ENCODE measurements at regions not wholly inside any gene's neighbourhood (a gene's known extent, or its start where the extent isn't known, plus 50 kb on each side); places are given as distances from the start of the nearest gene placed in this dataset.

GRCh38 chr3:124282751-124283651, 291.1 kb upstream of the ROPN1 start:
- Histone ChIP-seq H3K36me3 (ENCODE audit: control insufficient read depth in 4 of 4, insufficient read depth in 3 of 4, low read depth in 1 of 4, low read length in 3 of 4) (no peaks in the 10 kb centered on the region), H3K27ac (ENCODE audit: low read depth in 1 of 2, low read length in 2 of 2) (no peak overlapping the region), H3K9ac (ENCODE audit: low read depth in 1 of 2, low read length in 2 of 2) (no peak overlapping the region), H3K27me3 (ENCODE audit: control insufficient read depth in 4 of 4, insufficient read depth in 4 of 4, low read length in 3 of 4) (peaks cover 0 to 3% (median 0%) of the 10 kb centered on the region in 4 donors), H3K4me3 (ENCODE audit: low read depth in 1 of 3, low read length in 3 of 3) (no peak overlapping the region), H3K9me3 (ENCODE audit: control insufficient read depth in 4 of 4, low read length in 3 of 4) (no peaks in the 10 kb centered on the region), H3K4me1 (ENCODE audit: control insufficient read depth in 4 of 4, insufficient read depth in 4 of 4, low read length in 3 of 4) (no peaks in the 10 kb centered on the region)
- no peak for DNase-seq (ENCODE audit: low spot score)
- WGBS: 74% methylated on average over 3 of the region's 3 CpGs
- peak; percentile 28 for TF ChIP-seq SP1 (IDR thresholded peaks at IDR 0.05)
- TF ChIP-seq MAX (IDR thresholded peaks at IDR 0.05): no peak
- peak; percentile 85 for TF ChIP-seq NR2F2 (IDR thresholded peaks at IDR 0.05)

- Histone ChIP-seq H3K9me3 (ENCODE audit: control insufficient read depth in 4 of 4, low read length in 3 of 4) (peaks cover 0 to under 1% (median 0%) of the 10 kb centered on the region in 4 donors), H3K36me3 (ENCODE audit: control insufficient read depth in 4 of 4, insufficient read depth in 3 of 4, low read depth in 1 of 4, low read length in 3 of 4) (no peaks in the 10 kb centered on the region), H3K4me1 (ENCODE audit: control insufficient read depth in 4 of 4, insufficient read depth in 4 of 4, low read length in 3 of 4) (no peaks in the 10 kb centered on the region), H3K9ac (ENCODE audit: low read depth in 1 of 2, low read length in 2 of 2) (no peak overlapping the region), H3K4me3 (ENCODE audit: low read depth in 1 of 3, low read length in 3 of 3) (no peak overlapping the region), H3K27ac (ENCODE audit: low read depth in 1 of 2, low read length in 2 of 2) (no peak overlapping the region), H3K27me3 (ENCODE audit: control insufficient read depth in 4 of 4, insufficient read depth in 4 of 4, low read length in 3 of 4) (peaks cover 0 to 3% (median 0%) of the 10 kb centered on the region in 4 donors)
- TF ChIP-seq RAD21 (IDR thresholded peaks at IDR 0.05): no peak
- no peak for TF ChIP-seq TAF1 (conservative IDR thresholded peaks at IDR 0.05)
- TF ChIP-seq, protein P1, sequence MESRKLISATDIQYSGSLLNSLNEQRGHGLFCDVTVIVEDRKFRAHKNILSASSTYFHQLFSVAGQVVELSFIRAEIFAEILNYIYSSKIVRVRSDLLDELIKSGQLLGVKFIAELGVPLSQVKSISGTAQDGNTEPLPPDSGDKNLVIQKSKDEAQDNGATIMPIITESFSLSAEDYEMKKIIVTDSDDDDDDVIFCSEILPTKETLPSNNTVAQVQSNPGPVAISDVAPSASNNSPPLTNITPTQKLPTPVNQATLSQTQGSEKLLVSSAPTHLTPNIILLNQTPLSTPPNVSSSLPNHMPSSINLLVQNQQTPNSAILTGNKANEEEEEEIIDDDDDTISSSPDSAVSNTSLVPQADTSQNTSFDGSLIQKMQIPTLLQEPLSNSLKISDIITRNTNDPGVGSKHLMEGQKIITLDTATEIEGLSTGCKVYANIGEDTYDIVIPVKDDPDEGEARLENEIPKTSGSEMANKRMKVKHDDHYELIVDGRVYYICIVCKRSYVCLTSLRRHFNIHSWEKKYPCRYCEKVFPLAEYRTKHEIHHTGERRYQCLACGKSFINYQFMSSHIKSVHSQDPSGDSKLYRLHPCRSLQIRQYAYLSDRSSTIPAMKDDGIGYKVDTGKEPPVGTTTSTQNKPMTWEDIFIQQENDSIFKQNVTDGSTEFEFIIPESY (IDR thresholded peaks at IDR 0.05): no peak
- no peak for TF ChIP-seq FOXA1 (IDR thresholded peaks at IDR 0.05)
- no peak for TF ChIP-seq HNF4G (IDR thresholded peaks at IDR 0.05)
- TF ChIP-seq, protein P2, sequence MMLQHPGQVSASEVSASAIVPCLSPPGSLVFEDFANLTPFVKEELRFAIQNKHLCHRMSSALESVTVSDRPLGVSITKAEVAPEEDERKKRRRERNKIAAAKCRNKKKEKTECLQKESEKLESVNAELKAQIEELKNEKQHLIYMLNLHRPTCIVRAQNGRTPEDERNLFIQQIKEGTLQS (IDR thresholded peaks at IDR 0.05): no peak
- no peak for TF ChIP-seq SP1 (IDR thresholded peaks at IDR 0.05)
- no peak for TF ChIP-seq CTCF (IDR thresholded peaks at IDR 0.05; ENCODE audit: low read depth, low read length, missing input control)
- TF ChIP-seq HNF4A (conservative IDR thresholded peaks at IDR 0.05): no peak
- TF ChIP-seq GABPA (IDR thresholded peaks at IDR 0.05 in 1 of 2, conservative IDR thresholded peaks at IDR 0.05 in 1 of 2): no peak
- no peak for TF ChIP-seq JUND (IDR thresholded peaks at IDR 0.05)
- no peak for TF ChIP-seq FOXA2 (IDR thresholded peaks at IDR 0.05)
- no peak for TF ChIP-seq YY1 (IDR thresholded peaks at IDR 0.05)
- TF ChIP-seq EGR1 (IDR thresholded peaks at IDR 0.05; ENCODE audit: low read depth in 2 of 2): no peak
- TF ChIP-seq MAX (IDR thresholded peaks at IDR 0.05): no peak
- no peak for TF ChIP-seq RXRA (IDR thresholded peaks at IDR 0.05)
- no peak for DNase-seq (ENCODE audit: low spot score)
- 82% methylated on average over 2 of the region's 2 CpGs for WGBS
Observed at GRCh38 chr3:124283652-124284023, 291.7 kb upstream of the ROPN1 start.

Data from liver (tissue), 8 donors.